A673 (cell line): ENCODE measurements at regions not wholly inside any gene's neighbourhood (a gene's known extent, or its start where the extent isn't known, plus 50 kb on each side); places are given as distances from the start of the nearest gene placed in this dataset.
"Not testable (repeated sequence)": the region's sequence is repeated elsewhere in the genome, so short reads cannot be mapped to it uniquely, and the experiment has no call there.

ENCODE experiments used
- EZH2 ChIP-seq: fragments of 200-600 bp; sonication (generic); IDR thresholded peaks from 2 replicates; pipeline ENCODE4 v1.6.1; 2017; ENCODE audit warnings: borderline replicate concordance, low read depth, mild to moderate bottlenecking, mixed read lengths, antibody characterized with exemption, low read length; ENCODE audit not compliant: poor library complexity, severe bottlenecking
- TF ChIP-seq, protein P1 (sequence below): fragments of 300-800, 200-600 bp; sonication (generic); conservative IDR thresholded peaks from 2 replicates; pipeline ENCODE4 v1.5.1; 2017; ENCODE audit warnings: low read depth, mild to moderate bottlenecking, antibody characterized with exemption, low read length, moderate library complexity, mixed read lengths

DNA sequence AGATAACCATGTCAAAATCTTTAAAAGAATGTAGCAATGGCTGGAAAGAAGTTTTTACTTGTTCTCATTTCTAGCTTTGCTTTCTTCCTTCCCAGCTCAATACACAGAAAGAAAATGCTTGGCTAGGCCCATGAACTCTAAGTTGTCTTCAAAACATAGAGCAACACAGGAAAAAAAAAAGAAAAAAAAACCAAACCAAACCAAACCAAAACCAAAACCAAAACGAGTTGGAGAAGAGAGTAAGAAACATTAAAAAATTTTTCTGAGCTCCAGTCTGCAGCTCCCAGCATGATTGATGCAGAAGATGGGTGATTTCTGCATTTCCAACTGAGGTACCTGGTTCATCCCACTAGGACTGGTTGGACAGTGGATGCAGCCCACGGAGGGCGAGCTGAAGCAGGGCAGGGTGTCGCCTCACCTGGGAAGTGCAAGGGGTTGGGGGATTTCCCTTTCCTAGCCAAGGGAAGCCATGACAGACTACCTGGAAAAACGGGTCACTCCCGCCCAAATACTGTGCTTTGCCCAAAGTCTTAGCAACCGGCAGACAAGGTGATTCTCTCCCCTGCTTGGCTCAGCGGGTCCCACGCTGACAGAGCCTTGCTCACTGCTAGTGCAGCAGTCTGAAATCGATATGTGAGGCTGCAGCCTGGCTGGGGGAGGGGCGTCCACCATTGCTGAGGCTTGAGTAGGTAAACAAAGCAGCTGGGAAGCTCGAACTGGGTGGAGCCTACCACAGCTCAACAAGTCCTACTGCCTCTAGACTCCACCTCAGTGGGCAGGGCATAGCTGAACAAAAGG, 81.1 kb upstream of the SYT10 start:
- TF ChIP-seq, protein P1, sequence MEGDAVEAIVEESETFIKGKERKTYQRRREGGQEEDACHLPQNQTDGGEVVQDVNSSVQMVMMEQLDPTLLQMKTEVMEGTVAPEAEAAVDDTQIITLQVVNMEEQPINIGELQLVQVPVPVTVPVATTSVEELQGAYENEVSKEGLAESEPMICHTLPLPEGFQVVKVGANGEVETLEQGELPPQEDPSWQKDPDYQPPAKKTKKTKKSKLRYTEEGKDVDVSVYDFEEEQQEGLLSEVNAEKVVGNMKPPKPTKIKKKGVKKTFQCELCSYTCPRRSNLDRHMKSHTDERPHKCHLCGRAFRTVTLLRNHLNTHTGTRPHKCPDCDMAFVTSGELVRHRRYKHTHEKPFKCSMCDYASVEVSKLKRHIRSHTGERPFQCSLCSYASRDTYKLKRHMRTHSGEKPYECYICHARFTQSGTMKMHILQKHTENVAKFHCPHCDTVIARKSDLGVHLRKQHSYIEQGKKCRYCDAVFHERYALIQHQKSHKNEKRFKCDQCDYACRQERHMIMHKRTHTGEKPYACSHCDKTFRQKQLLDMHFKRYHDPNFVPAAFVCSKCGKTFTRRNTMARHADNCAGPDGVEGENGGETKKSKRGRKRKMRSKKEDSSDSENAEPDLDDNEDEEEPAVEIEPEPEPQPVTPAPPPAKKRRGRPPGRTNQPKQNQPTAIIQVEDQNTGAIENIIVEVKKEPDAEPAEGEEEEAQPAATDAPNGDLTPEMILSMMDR = not testable (repeated sequence)
- TF ChIP-seq EZH2 = not testable (repeated sequence)
